Liver (tissue), 8 donors: ENCODE measurements at regions not wholly inside any gene's neighbourhood (a gene's known extent, or its start where the extent isn't known, plus 50 kb on each side); places are given as distances from the start of the nearest gene placed in this dataset.

ENCODE experiments used
- DNase-seq: peaks from one replicate; pipeline ENCODE4 v3.0.0-alpha.2; 2017; ENCODE audit warnings: low spot score
- H3K27ac ChIP-seq, 2 donors: one replicate each; pipeline ENCODE4 v1.7.0; 2013; ENCODE audit warnings: inconsistent platforms in 2 of 2, low read length in 2 of 2, control low read depth in 1 of 2, low read depth in 1 of 2, mild to moderate bottlenecking in 1 of 2
- H3K27me3 ChIP-seq, 4 donors: one replicate each; pipeline versions ENCODE4 v1.6.1 to v1.7.0; 2013; ENCODE audit warnings: low read length in 3 of 4, inconsistent platforms in 1 of 4, mild to moderate bottlenecking in 1 of 4, moderate library complexity in 1 of 4; ENCODE audit not compliant: control insufficient read depth in 4 of 4, insufficient read depth in 4 of 4
- H3K36me3 ChIP-seq, 4 donors: one replicate each; pipeline versions ENCODE4 v1.6.1 to v1.7.0; 2013; ENCODE audit warnings: low read length in 3 of 4, mild to moderate bottlenecking in 3 of 4, low read depth in 1 of 4, moderate library complexity in 1 of 4; ENCODE audit not compliant: control insufficient read depth in 4 of 4, insufficient read depth in 3 of 4
- H3K4me1 ChIP-seq, 4 donors: one replicate each; pipeline versions ENCODE4 v1.6.1 to v1.7.0; 2013; ENCODE audit warnings: low read length in 3 of 4, mild to moderate bottlenecking in 3 of 4, moderate library complexity in 1 of 4; ENCODE audit not compliant: control insufficient read depth in 4 of 4, insufficient read depth in 4 of 4
- H3K4me3 ChIP-seq, 3 donors: one replicate each; pipeline versions ENCODE4 v1.6.1 to v1.7.0; 2013; ENCODE audit warnings: low read length in 3 of 3, control low read depth in 1 of 3, low read depth in 1 of 3, mild to moderate bottlenecking in 1 of 3
- H3K9ac ChIP-seq, 2 donors: one replicate each; pipeline ENCODE4 v1.7.0; 2013; ENCODE audit warnings: low read length in 2 of 2, mild to moderate bottlenecking in 2 of 2, moderate library complexity in 2 of 2, control low read depth in 1 of 2, low read depth in 1 of 2
- H3K9me3 ChIP-seq, 4 donors: one replicate each; pipeline versions ENCODE4 v1.6.1 to v1.7.0; 2013; ENCODE audit warnings: low read length in 3 of 4; ENCODE audit not compliant: control insufficient read depth in 4 of 4
- ATF3 ChIP-seq: IDR thresholded peaks from 2 replicates; pipeline ENCODE4 v1.6.1; 2016; ENCODE audit warnings: antibody characterized with exemption
- CTCF ChIP-seq: fragments of 150-350 bp; IDR thresholded peaks from 2 replicates; pipeline ENCODE4 v1.5.1; 2017; ENCODE audit warnings: improper control_type of control experiment, low read depth, low read length; ENCODE audit not compliant: missing input control
- EGR1 ChIP-seq, 2 donors: IDR thresholded peaks; 2 replicates each; pipeline ENCODE4 v1.6.1; 2016 to 2018; ENCODE audit warnings: antibody characterized with exemption in 2 of 2, low read depth in 2 of 2
- FOXA1 ChIP-seq: IDR thresholded peaks from 2 replicates; pipeline ENCODE4 v1.6.1; 2016; ENCODE audit warnings: antibody characterized with exemption
- FOXA2 ChIP-seq: IDR thresholded peaks from 2 replicates; pipeline ENCODE4 v1.6.1; 2016; ENCODE audit warnings: antibody characterized with exemption
- GABPA ChIP-seq, 2 donors: IDR thresholded peaks in 1 of 2; conservative IDR thresholded peaks in 1 of 2; 2 replicates each; pipeline ENCODE4 v1.6.1; 2016; ENCODE audit warnings: antibody characterized with exemption in 2 of 2, mild to moderate bottlenecking in 1 of 2, moderate library complexity in 1 of 2
- HNF4A ChIP-seq, 2 donors: conservative IDR thresholded peaks; 2 replicates each; pipeline ENCODE4 v1.6.1; 2016; ENCODE audit warnings: antibody characterized with exemption in 2 of 2, mild to moderate bottlenecking in 2 of 2
- HNF4G ChIP-seq: IDR thresholded peaks from 2 replicates; pipeline ENCODE4 v1.6.1; 2016; ENCODE audit warnings: antibody characterized with exemption
- JUND ChIP-seq, 2 donors: IDR thresholded peaks; 2 replicates each; pipeline ENCODE4 v1.6.1; 2016; ENCODE audit warnings: antibody characterized with exemption in 2 of 2
- MAX ChIP-seq: IDR thresholded peaks from 2 replicates; pipeline ENCODE4 v1.6.1; 2016; ENCODE audit warnings: antibody characterized with exemption
- NR2F2 ChIP-seq: IDR thresholded peaks from 2 replicates; pipeline ENCODE4 v1.6.1; 2016; ENCODE audit warnings: antibody characterized with exemption
- RAD21 ChIP-seq, 2 donors: IDR thresholded peaks; 2 replicates each; pipeline ENCODE4 v1.6.1; 2016; ENCODE audit warnings: antibody characterized with exemption in 2 of 2, mild to moderate bottlenecking in 2 of 2
- REST ChIP-seq: IDR thresholded peaks from 2 replicates; pipeline ENCODE4 v1.6.1; 2016; ENCODE audit warnings: antibody characterized with exemption, mild to moderate bottlenecking
- RXRA ChIP-seq, 2 donors: IDR thresholded peaks; 2 replicates each; pipeline ENCODE4 v1.6.1; 2017 to 2018; ENCODE audit warnings: antibody characterized with exemption in 2 of 2, mild to moderate bottlenecking in 1 of 2
- SP1 ChIP-seq: IDR thresholded peaks from 2 replicates; pipeline ENCODE4 v1.6.1; 2018; ENCODE audit warnings: antibody characterized with exemption, mild to moderate bottlenecking
- TAF1 ChIP-seq: conservative IDR thresholded peaks from 2 replicates; pipeline ENCODE4 v1.6.1; 2016; ENCODE audit warnings: antibody characterized with exemption, mild to moderate bottlenecking
- YY1 ChIP-seq: IDR thresholded peaks from 2 replicates; pipeline ENCODE4 v1.6.1; 2016; ENCODE audit warnings: antibody characterized with exemption, mild to moderate bottlenecking
- ZBTB33 ChIP-seq: IDR thresholded peaks from 2 replicates; pipeline ENCODE4 v1.6.1; 2016; ENCODE audit warnings: antibody characterized with exemption
- WGBS: extraction: QIAGEN DNeasy Blood & Tissue Kit; methylation state at CpG from one replicate; pipeline ENCODE4 v1.1.7; 2013; 5-methylcytosine and 5-hydroxymethylcytosine counted together
- donor health status: healthy.
- donor health status: healthy.
- donor health status: healthy.
- donor health status: healthy.
- donor health status: healthy.

- H3K4me1 ChIP-seq, result no peaks in the 10 kb centered on the region
- peaks cover 0 to 3% (median under 1%) of the 10 kb centered on the region in 4 donors for H3K27me3 ChIP-seq
- H3K9ac ChIP-seq, result no peak overlapping the region
- H3K9me3 ChIP-seq, result peaks cover 0 to 8% (median 2%) of the 10 kb centered on the region in 4 donors
- no peaks in the 10 kb centered on the region for H3K36me3 ChIP-seq
- WGBS, result 72% methylated on average over 22 of the region's 22 CpGs
- no peak overlapping the region for H3K27ac ChIP-seq
- H3K4me3 ChIP-seq, result no peak overlapping the region
- no peak for DNase-seq
- TF ChIP-seq MAX (no peak), RXRA (IDR thresholded peaks at IDR 0.05) (no peak), FOXA1 (no peak), ZBTB33 (no peak), YY1 (no peak), CTCF (no peak), TAF1 (no peak), RAD21 (IDR thresholded peaks at IDR 0.05) (no peak), HNF4G (no peak), GABPA (IDR thresholded peaks at IDR 0.05 in 1 of 2, conservative IDR thresholded peaks at IDR 0.05 in 1 of 2) (no peak), SP1 (no peak)
Measured at GRCh38 chr17:79508291-79508716, 102.5 kb downstream of the RBFOX3 start.

GRCh38 chr17:79506955-79507354, 103.9 kb downstream of the RBFOX3 start:
- Histone ChIP-seq H3K9ac (no peak overlapping the region), H3K27ac (no peak overlapping the region), H3K4me3 (no peak overlapping the region), H3K36me3 (no peaks in the 10 kb centered on the region), H3K9me3 (peaks cover 0 to 2% (median 0%) of the 10 kb centered on the region in 4 donors), H3K27me3 (peaks cover 0 to 3% (median 0%) of the 10 kb centered on the region in 4 donors), H3K4me1 (no peaks in the 10 kb centered on the region)
- TF ChIP-seq REST (no peak), SP1 (no peak), ATF3 (no peak), FOXA2 (no peak), HNF4G (no peak), EGR1 (IDR thresholded peaks at IDR 0.05; ENCODE audit: low read depth in 2 of 2) (no peak), RAD21 (IDR thresholded peaks at IDR 0.05) (no peak), HNF4A (conservative IDR thresholded peaks at IDR 0.05) (no peak), CTCF (no peak), NR2F2 (no peak), JUND (IDR thresholded peaks at IDR 0.05) (no peak), ZBTB33 (no peak), MAX (no peak), RXRA (IDR thresholded peaks at IDR 0.05) (no peak), TAF1 (no peak), GABPA (IDR thresholded peaks at IDR 0.05 in 1 of 2, conservative IDR thresholded peaks at IDR 0.05 in 1 of 2) (no peak)
- 83% methylated on average over 10 of the region's 10 CpGs for WGBS
- DNase-seq, result no peak
